NCI-H2029 treated with DMSO at 0.1 percent for 48 hours (cell line): ENCODE measurements at regions not wholly inside any gene's neighbourhood (a gene's known extent, or its start where the extent isn't known, plus 50 kb on each side); places are given as distances from the start of the nearest gene placed in this dataset.

Source experiments
- DNase-seq: peaks from one replicate; lab custom pipeline; 2025; lab: John Stamatoyannopoulos, UW

- DNase-seq: no peak
These were observed 114.9 kb upstream of the NFIB start for GRCh38 chr9:14428781-14429230.

GRCh38 chr9:14427419-14427818 lies 113.5 kb upstream of the NFIB start:
- no peak for DNase-seq

GRCh38 chr9:14424983-14425382 lies 111.0 kb upstream of the NFIB start:
- DNase-seq: no peak

GRCh38 chr9:14424289-14424688 lies 110.3 kb upstream of the NFIB start:
- DNase-seq: no peak

GRCh38 chr9:14423815-14424261 lies 109.9 kb upstream of the NFIB start:
- DNase-seq: no peak

- no peak for DNase-seq
These were observed 107.3 kb upstream of the NFIB start for GRCh38 chr9:14421291-14421690.

GRCh38 chr9:14418941-14419937 lies 105.3 kb upstream of the NFIB start:
- no peak for DNase-seq

- no peak for DNase-seq
These were observed 104.5 kb upstream of the NFIB start for GRCh38 chr9:14418301-14418940.

- DNase-seq: no peak
These were observed 103.3 kb upstream of the NFIB start for GRCh38 chr9:14417237-14417636.

GRCh38 chr9:14415947-14416346 lies 102.0 kb upstream of the NFIB start:
- DNase-seq: no peak

- no peak for DNase-seq
These were observed 99.9 kb upstream of the NFIB start for GRCh38 chr9:14413812-14414211.

- DNase-seq: no peak
These were observed 98.8 kb upstream of the NFIB start for GRCh38 chr9:14412775-14413174.

- DNase-seq: no peak
These were observed 92.5 kb upstream of the NFIB start for GRCh38 chr9:14406463-14406862.

GRCh38 chr9:14405176-14405706 lies 91.3 kb upstream of the NFIB start:
- no peak for DNase-seq

- DNase-seq: no peak
These were observed 89.1 kb upstream of the NFIB start for GRCh38 chr9:14403081-14403480.

GRCh38 chr9:14402583-14402982 lies 88.6 kb upstream of the NFIB start:
- no peak for DNase-seq

- DNase-seq: no peak
These were observed 88.0 kb upstream of the NFIB start for GRCh38 chr9:14401911-14402310.

- peak; percentile 21 for DNase-seq
These were observed 86.7 kb upstream of the NFIB start for GRCh38 chr9:14400658-14400995.

GRCh38 chr9:14399756-14400657 lies 86.1 kb upstream of the NFIB start:
- DNase-seq: no peak

- DNase-seq: no peak
These were observed 84.5 kb upstream of the NFIB start for GRCh38 chr9:14398473-14398872.

- DNase-seq: no peak
These were observed 82.2 kb upstream of the NFIB start for GRCh38 chr9:14396171-14396570.
